Caco-2 (cell line): ENCODE measurements at regions not wholly inside any gene's neighbourhood (a gene's known extent, or its start where the extent isn't known, plus 50 kb on each side); places are given as distances from the start of the nearest gene placed in this dataset.

ENCODE experiments used
- BruUV-seq: library from RNA; stranded (reverse); fragments of 400-500 nt; replicated peaks from 2 replicates; lab custom pipeline; 2021; lab: Mats Ljungman, UMichigan
- CTCF ChIA-PET: fragments of 300-600 bp; sonication (Branson Sonifier 250); formaldehyde crosslinking; loops from one replicate; lab custom pipeline; 2022; ENCODE audit warnings: antibody characterized with exemption; lab: Charles Lee
- POLR2A ChIA-PET: fragments of 300-600 bp; sonication (Branson Sonifier 250); formaldehyde crosslinking; loops from one replicate; lab custom pipeline; 2022; ENCODE audit warnings: antibody characterized with exemption; lab: Charles Lee
- DNase-seq, 2 experiments: peaks; one replicate each; pipeline versions ENCODE4 v3.0.0 to v3.0.0-alpha.2; 2020 to 2022
- H3K27me3 ChIP-seq: replicated peaks from 2 replicates; pipeline ENCODE4 v1.6.0; 2011; ENCODE audit warnings: low read length; ENCODE audit not compliant: control insufficient read depth, insufficient read depth
- H3K36me3 ChIP-seq: 2 replicates; pipeline ENCODE4 v1.5.1; 2011; ENCODE audit warnings: low read length; ENCODE audit not compliant: control insufficient read depth, insufficient read depth
- H3K4me1 ChIP-seq: fragments of 250-450 bp; sonication (Bioruptor Pico); 2 replicates; pipeline ENCODE4 v1.5.1; 2020; ENCODE audit warnings: mild to moderate bottlenecking
- H3K4me3 ChIP-seq: 2 replicates; pipeline ENCODE4 v1.5.1; 2011; ENCODE audit warnings: low read depth, mild to moderate bottlenecking, control low read depth, low read length
- H3K9me3 ChIP-seq: fragments of 250-450 bp; sonication (Bioruptor Pico); 2 replicates; pipeline ENCODE4 v1.5.1; 2020; ENCODE audit warnings: mild to moderate bottlenecking, moderate library complexity
- H3K27ac Mint-ChIP-seq: one replicate; pipeline ENCODE4 v1.8.0; 2022; ENCODE audit warnings: mixed read lengths; ENCODE audit not compliant: unreplicated experiment
- H3K27me3 Mint-ChIP-seq: one replicate; pipeline ENCODE4 v1.8.0; 2022; ENCODE audit warnings: mixed read lengths; ENCODE audit not compliant: insufficient read depth, unreplicated experiment
- H3K36me3 Mint-ChIP-seq: one replicate; pipeline ENCODE4 v1.8.0; 2022; ENCODE audit warnings: mild to moderate bottlenecking, mixed read lengths; ENCODE audit not compliant: insufficient read depth, unreplicated experiment
- H3K4me1 Mint-ChIP-seq: one replicate; pipeline ENCODE4 v1.8.0; 2022; ENCODE audit warnings: low read depth, mixed read lengths; ENCODE audit not compliant: unreplicated experiment
- H3K4me3 Mint-ChIP-seq: one replicate; pipeline ENCODE4 v1.8.0; 2022; ENCODE audit warnings: mild to moderate bottlenecking, moderate library complexity, mixed read lengths; ENCODE audit not compliant: unreplicated experiment
- H3K9me3 Mint-ChIP-seq: one replicate; pipeline ENCODE4 v1.8.0; 2022; ENCODE audit warnings: mixed read lengths; ENCODE audit not compliant: unreplicated experiment
- CTCF ChIP-seq, 2 experiments: fragments of 200-600 bp in 1 of 2; IDR thresholded peaks; 1 replicate in 1 of 2; 2 replicates in 1 of 2; pipeline versions ENCODE4 v1.5.1 to v1.8.0; 2011 to 2022; ENCODE audit warnings: antibody characterized with exemption in 1 of 2, control low read depth in 1 of 2, inconsistent platforms in 1 of 2, low read depth in 1 of 2, low read length in 1 of 2, mild to moderate bottlenecking in 1 of 2, moderate library complexity in 1 of 2; ENCODE audit not compliant: insufficient read depth in 1 of 2, severe bottlenecking in 1 of 2, unreplicated experiment in 1 of 2
- intact Hi-C: fragments of 100-400 bp; cut with micrococcal nuclease; formaldehyde crosslinking; loops from one replicate; pipeline ENCODE4 v1.10.0; 2022; ENCODE audit not compliant: unreplicated experiment

- H3K4me1 ChIP-seq, result no peaks in the 10 kb centered on the region
These were observed 605.5 kb upstream of the SALL1 start for GRCh38 chr16:51756447-51757123.

GRCh38 chr16:51755577-51756355 is 604.7 kb upstream of the SALL1 start:
- Histone ChIP-seq H3K27me3 (no peaks in the 10 kb centered on the region), H3K36me3 (no peaks in the 10 kb centered on the region), H3K4me3 (no peak overlapping the region), H3K9me3 (no peaks in the 10 kb centered on the region), H3K4me1 (no peaks in the 10 kb centered on the region)
- intact Hi-C loops, result no loop called here
- TF ChIP-seq CTCF (IDR thresholded peaks at IDR 0.05; ENCODE audit: insufficient read depth in 1 of 2, low read depth in 1 of 2, low read length in 1 of 2, severe bottlenecking in 1 of 2, unreplicated experiment in 1 of 2), result no peak
- DNase-seq, result no peak
- no TSS peak for BruUV-seq
- Mint-ChIP-seq H3K4me3 (no peak overlapping the region), H3K27me3 (peaks cover 16% of the 10 kb centered on the region), H3K36me3 (no peaks in the 10 kb centered on the region), H3K9me3 (no peaks in the 10 kb centered on the region), H3K4me1 (no peaks in the 10 kb centered on the region), H3K27ac (no peak overlapping the region)
- ChIA-PET CTCF (no interaction called here), POLR2A (no interaction called here)

More at GRCh38 chr16:51756447-51757123, 605.5 kb upstream of the SALL1 start:
- no peaks in the 10 kb centered on the region for H3K27me3 ChIP-seq
- ChIA-PET CTCF (no interaction called here), POLR2A (no interaction called here)
- Mint-ChIP-seq H3K9me3 (no peaks in the 10 kb centered on the region), H3K27me3 (peaks cover 16% of the 10 kb centered on the region), H3K4me1 (no peaks in the 10 kb centered on the region), H3K27ac (no peak overlapping the region), H3K36me3 (no peaks in the 10 kb centered on the region), H3K4me3 (no peak overlapping the region)
- no peak overlapping the region for H3K4me3 ChIP-seq
- BruUV-seq, result no TSS peak
- intact Hi-C loops, result no loop called here
- no peaks in the 10 kb centered on the region for H3K9me3 ChIP-seq
- no peak for DNase-seq
- no peak for TF ChIP-seq CTCF (IDR thresholded peaks at IDR 0.05; ENCODE audit: insufficient read depth in 1 of 2, low read depth in 1 of 2, low read length in 1 of 2, severe bottlenecking in 1 of 2, unreplicated experiment in 1 of 2)
- no peaks in the 10 kb centered on the region for H3K36me3 ChIP-seq

DNA sequence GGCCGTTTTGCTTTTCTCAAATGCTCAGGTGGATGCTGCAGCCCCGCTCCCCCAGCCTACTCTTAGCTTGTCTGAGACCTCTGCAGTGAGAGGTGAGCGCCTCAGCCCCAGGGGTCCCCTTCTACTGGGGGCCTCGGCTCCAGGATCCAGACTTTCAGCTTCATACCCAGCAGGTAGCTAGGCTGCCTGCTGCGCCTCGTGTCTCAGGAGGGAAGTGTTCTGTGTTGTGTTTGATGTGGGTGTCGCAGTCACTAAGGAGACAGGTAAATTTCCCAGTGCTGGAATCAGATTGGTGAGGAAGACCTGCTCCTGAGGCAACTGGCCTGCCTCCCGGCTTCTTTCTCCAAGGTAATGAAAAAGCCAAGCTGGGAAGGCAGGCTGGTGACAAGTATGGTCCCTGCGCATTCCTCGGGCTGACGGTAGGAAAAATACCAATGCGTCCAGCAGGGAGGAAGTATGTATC is 604.0 kb upstream of the SALL1 start:
- no peak for TF ChIP-seq CTCF (IDR thresholded peaks at IDR 0.05; ENCODE audit: insufficient read depth in 1 of 2, low read depth in 1 of 2, low read length in 1 of 2, severe bottlenecking in 1 of 2, unreplicated experiment in 1 of 2)
- intact Hi-C loops, result no loop called here
- ChIA-PET POLR2A (no interaction called here), CTCF (no interaction called here)
- H3K4me3 ChIP-seq, result no peak overlapping the region
- H3K36me3 ChIP-seq, result no peaks in the 10 kb centered on the region
- no peak overlapping the region for H3K27ac Mint-ChIP-seq
- no peak overlapping the region for H3K4me3 Mint-ChIP-seq
- no peaks in the 10 kb centered on the region for H3K4me1 Mint-ChIP-seq
- no peaks in the 10 kb centered on the region for H3K4me1 ChIP-seq
- no TSS peak for BruUV-seq
- no peaks in the 10 kb centered on the region for H3K9me3 Mint-ChIP-seq
- DNase-seq, result no peak
- no peaks in the 10 kb centered on the region for H3K9me3 ChIP-seq
- no peaks in the 10 kb centered on the region for H3K27me3 ChIP-seq
- H3K27me3 Mint-ChIP-seq, result peaks cover 16% of the 10 kb centered on the region
- H3K36me3 Mint-ChIP-seq, result no peaks in the 10 kb centered on the region
